ENCODE measurements at regions not wholly inside any gene's neighbourhood (a gene's known extent, or its start where the extent isn't known, plus 50 kb on each side); places are given as distances from the start of the nearest gene placed in this dataset.
"Not testable (repeated sequence)": the region's sequence is repeated elsewhere in the genome, so short reads cannot be mapped to it uniquely, and the experiment has no call there.

- not testable (repeated sequence) for DNase-seq (ENCODE audit: low read depth)
Measured at GRCh38 chr14:19126269-19127051, 159.2 kb downstream of the POTEM start.

- not testable (repeated sequence) for DNase-seq (ENCODE audit: low read depth)
Measured at GRCh38 chr14:19127664-19128435, 160.6 kb downstream of the POTEM start.

- not testable (repeated sequence) for DNase-seq (ENCODE audit: low read depth)
Measured at GRCh38 chr14:19131553-19131952, 164.3 kb downstream of the POTEM start.

- DNase-seq (ENCODE audit: low read depth): not testable (repeated sequence)
Measured at GRCh38 chr14:19132013-19132835, 165.0 kb downstream of the POTEM start.

GRCh38 chr14:19132836-19133120, 165.5 kb downstream of the POTEM start:
- DNase-seq (ENCODE audit: low read depth): not testable (repeated sequence)

- not testable (repeated sequence) for DNase-seq (ENCODE audit: low read depth)
Measured at GRCh38 chr14:19157106-19157709, 190.0 kb downstream of the POTEM start.

- not testable (repeated sequence) for DNase-seq (ENCODE audit: low read depth)
Measured at GRCh38 chr14:19158012-19158411, 190.8 kb downstream of the POTEM start.

- not testable (repeated sequence) for DNase-seq (ENCODE audit: low read depth)
Measured at GRCh38 chr14:19158588-19158987, 191.4 kb downstream of the POTEM start.

GRCh38 chr14:19159003-19159625, 191.9 kb downstream of the POTEM start:
- DNase-seq (ENCODE audit: low read depth): not testable (repeated sequence)

- DNase-seq (ENCODE audit: low read depth): not testable (repeated sequence)
Measured at GRCh38 chr14:19160379-19160778, 193.1 kb downstream of the POTEM start.

GRCh38 chr14:19161251-19162033, 194.2 kb downstream of the POTEM start:
- not testable (repeated sequence) for DNase-seq (ENCODE audit: low read depth)

GRCh38 chr14:19162034-19162706, 194.9 kb downstream of the POTEM start:
- not testable (repeated sequence) for DNase-seq (ENCODE audit: low read depth)

GRCh38 chr14:19162920-19163319, 195.7 kb downstream of the POTEM start:
- DNase-seq (ENCODE audit: low read depth): not testable (repeated sequence)

- not testable (repeated sequence) for DNase-seq (ENCODE audit: low read depth)
Measured at GRCh38 chr14:19163891-19164290, 196.7 kb downstream of the POTEM start.

GRCh38 chr14:19164426-19164825, 197.2 kb downstream of the POTEM start:
- DNase-seq (ENCODE audit: low read depth): not testable (repeated sequence)

- not testable (repeated sequence) for DNase-seq (ENCODE audit: low read depth)
Measured at GRCh38 chr14:19166056-19166455, 198.8 kb downstream of the POTEM start.

GRCh38 chr14:19167454-19168190, 200.4 kb downstream of the POTEM start:
- not testable (repeated sequence) for DNase-seq (ENCODE audit: low read depth)

- DNase-seq (ENCODE audit: low read depth): not testable (repeated sequence)
Measured at GRCh38 chr14:19168261-19168660, 201.0 kb downstream of the POTEM start.
